HTERT RPE-1 (cell line): ENCODE measurements at regions not wholly inside any gene's neighbourhood (a gene's known extent, or its start where the extent isn't known, plus 50 kb on each side); places are given as distances from the start of the nearest gene placed in this dataset.

Source experiments
- in situ Hi-C: fragments of 300-500 bp; cut with MboI; formaldehyde crosslinking; loops from 4 replicates; pipeline ENCODE4 v1.14.3; 2020; ENCODE audit warnings: low sequenced_read_pairs

GRCh38 chr11:19391026-19391425, 150.3 kb upstream of the E2F8 start:
- in situ Hi-C loops = no loop called here

- in situ Hi-C loops = no loop called here
These were observed 149.1 kb upstream of the E2F8 start for GRCh38 chr11:19389787-19390303.

GRCh38 chr11:19382131-19382611, 141.4 kb upstream of the E2F8 start:
- in situ Hi-C loops = no loop called here

GRCh38 chr11:19380375-19380774, 139.6 kb upstream of the E2F8 start:
- in situ Hi-C loops = no loop called here

GRCh38 chr11:19379465-19379864, 138.7 kb upstream of the E2F8 start:
- in situ Hi-C loops = no loop called here

GRCh38 chr11:19378814-19379213, 138.1 kb upstream of the E2F8 start:
- in situ Hi-C loops = no loop called here

- in situ Hi-C loops = no loop called here
These were observed 137.1 kb upstream of the E2F8 start for GRCh38 chr11:19377881-19378280.

- in situ Hi-C loops = no loop called here
These were observed 134.7 kb upstream of the E2F8 start for GRCh38 chr11:19375440-19375839.

GRCh38 chr11:19374151-19374569, 133.4 kb upstream of the E2F8 start:
- in situ Hi-C loops = no loop called here

- in situ Hi-C loops = no loop called here
These were observed 131.6 kb upstream of the E2F8 start for GRCh38 chr11:19372381-19372780.

GRCh38 chr11:19370100-19370861, 129.5 kb upstream of the E2F8 start:
- in situ Hi-C loops = no loop called here

- in situ Hi-C loops = no loop called here
These were observed 128.1 kb upstream of the E2F8 start for GRCh38 chr11:19368726-19369375.

- in situ Hi-C loops = no loop called here
These were observed 126.4 kb upstream of the E2F8 start for GRCh38 chr11:19366992-19367709.

- in situ Hi-C loops = no loop called here
These were observed 125.1 kb upstream of the E2F8 start for GRCh38 chr11:19365743-19366410.

- in situ Hi-C loops = no loop called here
These were observed 118.7 kb upstream of the E2F8 start for GRCh38 chr11:19359221-19360000.

GRCh38 chr11:19357943-19358342, 117.2 kb upstream of the E2F8 start:
- in situ Hi-C loops = no loop called here

GRCh38 chr11:19355601-19356000, 114.9 kb upstream of the E2F8 start:
- in situ Hi-C loops = no loop called here

GRCh38 chr11:19353287-19353850, 112.6 kb upstream of the E2F8 start:
- in situ Hi-C loops = no loop called here

GRCh38 chr11:19352771-19353160, 112.0 kb upstream of the E2F8 start:
- in situ Hi-C loops = no loop called here
